HL-60 (cell line): ENCODE measurements at regions not wholly inside any gene's neighbourhood (a gene's known extent, or its start where the extent isn't known, plus 50 kb on each side); places are given as distances from the start of the nearest gene placed in this dataset.

Experiments
- DNase-seq, 2 experiments: peaks; one replicate each; pipeline ENCODE4 v3.0.0-alpha.2; 2010 to 2020; ENCODE audit warnings: low read depth in 1 of 2, low spot score in 1 of 2
- H3K27ac ChIP-seq: fragments of 250-450 bp; sonication (Bioruptor Pico); replicated peaks from 2 replicates; pipeline ENCODE4 v1.5.1; 2020; ENCODE audit warnings: mild to moderate bottlenecking, moderate library complexity
- H3K27me3 ChIP-seq: fragments of 250-450 bp; sonication (Bioruptor Pico); 2 replicates; pipeline ENCODE4 v1.5.1; 2021; ENCODE audit warnings: mild to moderate bottlenecking, moderate library complexity; ENCODE audit not compliant: insufficient read depth, poor library complexity, severe bottlenecking
- H3K4me3 ChIP-seq: replicated peaks from 2 replicates; pipeline ENCODE4 v1.5.1; 2011; ENCODE audit warnings: mild to moderate bottlenecking, control low read depth, low read length; ENCODE audit not compliant: insufficient read depth
- CTCF ChIP-seq: IDR thresholded peaks from one replicate; pipeline ENCODE4 v1.5.1; 2011; ENCODE audit warnings: low read length, control low read depth, inconsistent platforms; ENCODE audit not compliant: insufficient read depth
- GABPA ChIP-seq: IDR thresholded peaks from 2 replicates; pipeline ENCODE4 v1.6.1; 2012; ENCODE audit warnings: low read depth
- POLR2AphosphoS5 ChIP-seq: IDR thresholded peaks from 2 replicates; pipeline ENCODE4 v1.6.1; 2012; ENCODE audit warnings: low read depth
- REST ChIP-seq: IDR thresholded peaks from 2 replicates; pipeline ENCODE4 v1.6.1; 2012; ENCODE audit warnings: low read depth; ENCODE audit not compliant: insufficient replicate concordance
- SPI1 ChIP-seq: IDR thresholded peaks from 2 replicates; pipeline ENCODE4 v1.6.1; 2012; ENCODE audit warnings: low read depth, mild to moderate bottlenecking, borderline replicate concordance

GRCh38 chr4:91837608-91838029, 466.1 kb upstream of the GRID2 start:
- Histone ChIP-seq H3K4me3 (no peak overlapping the region), H3K27me3 (no peaks in the 10 kb centered on the region), H3K27ac (no peak overlapping the region)
- no peak for TF ChIP-seq CTCF
- no peak for DNase-seq

GRCh38 chr4:91838181-91838861, 465.4 kb upstream of the GRID2 start:
- Histone ChIP-seq H3K4me3 (no peak overlapping the region), H3K27me3 (no peaks in the 10 kb centered on the region), H3K27ac (no peak overlapping the region)
- no peak for DNase-seq
- TF ChIP-seq CTCF (no peak), POLR2AphosphoS5 (no peak), GABPA (no peak), SPI1 (no peak), REST (no peak)

- Histone ChIP-seq H3K4me3 (no peak overlapping the region), H3K27ac (no peak overlapping the region), H3K27me3 (no peaks in the 10 kb centered on the region)
- TF ChIP-seq REST, result no peak
- TF ChIP-seq SPI1, result no peak
- no peak for TF ChIP-seq GABPA
- no peak for TF ChIP-seq POLR2AphosphoS5
- TF ChIP-seq CTCF, result no peak
- no peak for DNase-seq
Measured at GRCh38 chr4:91840359-91840758, 463.4 kb upstream of the GRID2 start.

- H3K4me3 ChIP-seq, result no peak overlapping the region
- no peaks in the 10 kb centered on the region for H3K27me3 ChIP-seq
- TF ChIP-seq CTCF (no peak), SPI1 (no peak), GABPA (no peak), REST (no peak), POLR2AphosphoS5 (no peak)
- DNase-seq, result no peak
- no peak overlapping the region for H3K27ac ChIP-seq
Measured at GRCh38 chr4:91846233-91846632, 457.5 kb upstream of the GRID2 start.
